ENCODE measurements at regions not wholly inside any gene's neighbourhood (a gene's known extent, or its start where the extent isn't known, plus 50 kb on each side); places are given as distances from the start of the nearest gene placed in this dataset.

DNA sequence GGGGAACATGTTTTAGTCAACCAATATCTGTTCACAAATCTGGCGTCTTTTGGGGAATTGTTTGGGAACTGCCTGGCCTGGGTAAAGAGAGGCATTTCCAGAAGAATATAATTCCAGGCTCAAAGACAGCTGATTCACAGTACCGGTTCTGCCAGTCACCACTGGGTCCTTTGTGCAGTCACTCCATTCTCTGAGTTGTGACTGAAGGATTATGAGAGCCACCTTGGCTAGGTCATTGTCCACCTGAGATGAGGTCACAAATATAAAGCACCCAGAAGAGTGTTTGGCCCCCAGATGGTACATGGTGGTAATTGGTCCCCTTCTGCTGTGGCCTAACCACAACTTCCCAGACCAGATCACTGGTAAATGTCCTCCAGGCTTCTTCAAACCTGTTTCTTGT is 121.0 kb upstream of the SPACA1 start:
- no peak for FAIRE-seq
- Histone ChIP-seq H3K4me1 (ENCODE audit: insufficient read depth, low read length) (peaks cover 15% of the 10 kb centered on the region), H3K27me3 (ENCODE audit: control insufficient read depth in 1 of 2, insufficient read depth in 2 of 2, low read length in 2 of 2) (no peaks in the 10 kb centered on the region; a peak in 1 of 5 replicates), H3K36me3 (replicated peaks in 1 of 2; ENCODE audit: control insufficient read depth in 1 of 2, insufficient read depth in 2 of 2, low read length in 2 of 2) (no peaks in the 10 kb centered on the region), H3K4me3 (replicated peaks in 1 of 3; ENCODE audit: insufficient read depth in 1 of 3, low read depth in 2 of 3, low read length in 3 of 3) (no peak overlapping the region), H3K4me2 (ENCODE audit: low read depth, low read length) (no peak overlapping the region), H3K9ac (ENCODE audit: insufficient read depth, low read depth, low read length) (no peak overlapping the region), H3K79me2 (ENCODE audit: insufficient read depth, low read length) (no peaks in the 10 kb centered on the region), H2AFZ (ENCODE audit: low read length) (no peak overlapping the region), H3K27ac (ENCODE audit: extremely low read length, insufficient read depth, low read length) (no peak overlapping the region), H4K20me1 (ENCODE audit: insufficient read depth, low read length) (no peaks in the 10 kb centered on the region), H3K9me3 (ENCODE audit: low read length) (no peaks in the 10 kb centered on the region)
- in situ Hi-C loops (cut with HindIII; ENCODE audit: extremely low pct_ligation_motif_present, low pct_unique_long_range_greater_than_20kb) (loop anchor here (25.0 kb wide), 1 partner anchor 936 kb away; no protein-coding TSS in a partner anchor), intact Hi-C loops (cut with micrococcal nuclease; ENCODE audit: unreplicated experiment) (no loop called here)
- no TSS peak for BruUV-seq (replicated peaks)
- no peak for ATAC-seq
- DNase-seq (ENCODE audit: low spot score): no peak
- TF ChIP-seq KAT8 (CRISPR knock-in tag; IDR thresholded peaks at IDR 0.05): no peak
- no peak for TF ChIP-seq TOE1 (CRISPR knock-in tag; IDR thresholded peaks at IDR 0.05)
- TF ChIP-seq MIER2 (CRISPR knock-in tag; IDR thresholded peaks at IDR 0.05): no peak
- no peak for TF ChIP-seq ZBTB44 (CRISPR knock-in tag; IDR thresholded peaks at IDR 0.05)
- TF ChIP-seq HNF4G (IDR thresholded peaks at IDR 0.05; ENCODE audit: borderline replicate concordance, low read depth, low read length): no peak
- TF ChIP-seq HNF4G (CRISPR knock-in tag; IDR thresholded peaks at IDR 0.05; ENCODE audit: borderline replicate concordance, low read depth): no peak
- no peak for TF ChIP-seq ETV5 (CRISPR knock-in tag; IDR thresholded peaks at IDR 0.05; ENCODE audit: borderline replicate concordance)
- TF ChIP-seq NBN (conservative IDR thresholded peaks at IDR 0.05): no peak
- TF ChIP-seq ZSCAN22 (CRISPR knock-in tag; IDR thresholded peaks at IDR 0.05): no peak
- no peak for TF ChIP-seq PHB2 (IDR thresholded peaks at IDR 0.05; ENCODE audit: partially characterized antibody)
- TF ChIP-seq MYC (CRISPR knock-in tag; IDR thresholded peaks at IDR 0.05; ENCODE audit: borderline replicate concordance): no peak
- TF ChIP-seq EHMT2 (IDR thresholded peaks at IDR 0.05; ENCODE audit: borderline replicate concordance, low read depth, low read length): no peak
- TF ChIP-seq ZFP1 (CRISPR knock-in tag; IDR thresholded peaks at IDR 0.05): no peak
- no peak for TF ChIP-seq ZNF556 (CRISPR knock-in tag; IDR thresholded peaks at IDR 0.05; ENCODE audit: borderline replicate concordance)
- no peak for TF ChIP-seq ZNF792 (CRISPR knock-in tag; IDR thresholded peaks at IDR 0.05)
- TF ChIP-seq HOXA5 (CRISPR knock-in tag; IDR thresholded peaks at IDR 0.05): no peak
- TF ChIP-seq ZNF234 (CRISPR knock-in tag; conservative IDR thresholded peaks at IDR 0.05): no peak
- TF ChIP-seq TOPORS (CRISPR knock-in tag; IDR thresholded peaks at IDR 0.05): no peak
- TF ChIP-seq, protein P1, sequence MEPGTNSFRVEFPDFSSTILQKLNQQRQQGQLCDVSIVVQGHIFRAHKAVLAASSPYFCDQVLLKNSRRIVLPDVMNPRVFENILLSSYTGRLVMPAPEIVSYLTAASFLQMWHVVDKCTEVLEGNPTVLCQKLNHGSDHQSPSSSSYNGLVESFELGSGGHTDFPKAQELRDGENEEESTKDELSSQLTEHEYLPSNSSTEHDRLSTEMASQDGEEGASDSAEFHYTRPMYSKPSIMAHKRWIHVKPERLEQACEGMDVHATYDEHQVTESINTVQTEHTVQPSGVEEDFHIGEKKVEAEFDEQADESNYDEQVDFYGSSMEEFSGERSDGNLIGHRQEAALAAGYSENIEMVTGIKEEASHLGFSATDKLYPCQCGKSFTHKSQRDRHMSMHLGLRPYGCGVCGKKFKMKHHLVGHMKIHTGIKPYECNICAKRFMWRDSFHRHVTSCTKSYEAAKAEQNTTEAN (CRISPR knock-in tag; conservative IDR thresholded peaks at IDR 0.05): no peak
- TF ChIP-seq AGO2 (optimal IDR thresholded peaks at IDR 0.05; ENCODE audit: low read depth, low read length): no peak
- TF ChIP-seq GPN1 (CRISPR knock-in tag; IDR thresholded peaks at IDR 0.05; ENCODE audit: borderline replicate concordance): no peak
- ChIA-PET CTCF (ENCODE audit: low intra/inter-chr PET ratio, low total read pairs) (no interaction called here), POLR2A (no interaction called here)
- WGBS (ENCODE audit: low lambda C conversion rate): 90% methylated on average over 2 of the region's 2 CpGs
